ENCODE measurements at regions not wholly inside any gene's neighbourhood (a gene's known extent, or its start where the extent isn't known, plus 50 kb on each side); places are given as distances from the start of the nearest gene placed in this dataset.

DNA sequence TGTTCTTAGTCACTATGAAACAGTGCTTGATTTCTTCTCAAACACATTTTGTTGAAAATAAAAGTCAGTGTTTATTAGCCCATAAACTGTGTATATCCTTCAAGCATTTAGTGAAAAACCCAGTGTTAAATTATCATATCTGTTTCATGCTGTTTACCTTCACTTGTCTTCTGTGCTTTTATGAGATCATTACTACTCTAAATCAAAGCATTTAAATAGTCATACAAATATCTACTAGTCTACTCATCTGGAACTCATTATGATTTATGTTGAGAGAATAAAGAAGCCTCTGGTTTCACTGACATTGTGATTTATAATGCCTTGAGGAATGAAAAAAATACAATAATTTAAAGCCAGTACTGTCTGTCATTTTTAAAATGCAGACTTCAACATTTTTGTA is 366.5 kb downstream of the SLCO4C1 start:
- DNase-seq (ENCODE audit: extremely low read depth in 1 of 4, low spot score in 3 of 4) = no peak
- Histone ChIP-seq H3K36me3 (ENCODE audit: control insufficient read depth, insufficient read depth, low read length) (no peaks in the 10 kb centered on the region), H3K4me3 (no peak overlapping the region), H4K20me1 (replicated peaks; ENCODE audit: control insufficient read depth, insufficient read depth, low read length) (no peaks in the 10 kb centered on the region), H3K4me1 (replicated peaks in 1 of 2; ENCODE audit: control insufficient read depth in 2 of 2, insufficient read depth in 2 of 2, low read length in 2 of 2) (no peaks in the 10 kb centered on the region), H3K27me3 (ENCODE audit: control insufficient read depth in 2 of 2, insufficient read depth in 2 of 2, low read length in 2 of 2) (no peaks in the 10 kb centered on the region), H2AFZ (ENCODE audit: low read depth, low read length) (no peak overlapping the region), H3K4me2 (ENCODE audit: insufficient read depth, low read length) (no peak overlapping the region), H3K27ac (ENCODE audit: extremely low read depth, low read depth, low read length) (no peak overlapping the region), H3K9me3 (replicated peaks; ENCODE audit: control insufficient read depth, insufficient read depth, low read depth, low read length) (no peaks in the 10 kb centered on the region), H3K9me1 (ENCODE audit: control insufficient read depth, insufficient read depth, low read length) (no peaks in the 10 kb centered on the region), H3K9ac (ENCODE audit: insufficient read depth in 1 of 2, low read depth in 2 of 2, low read length in 2 of 2) (no peak overlapping the region), H3K79me2 (ENCODE audit: control insufficient read depth, insufficient read depth, low read length) (no peaks in the 10 kb centered on the region)
- in situ Hi-C loops (cut with MboI) = no loop called here
- no peak for ATAC-seq
- no peak for FAIRE-seq
- no TSS peak for BruUV-seq (replicated peaks)
- POLR2A ChIA-PET = interaction anchor here (0.6 kb wide), 1 partner anchor 1330 kb away, joined by 3 read pairs; no protein-coding TSS in a partner anchor
- CTCF ChIA-PET (ENCODE audit: low intra/inter-chr PET ratio) = no interaction called here
- intact Hi-C loops (cut with micrococcal nuclease) = no loop called here
- TF ChIP-seq SMARCA5 (IDR thresholded peaks at IDR 0.05) = no peak
- TF ChIP-seq PTTG1 (tag; IDR thresholded peaks at IDR 0.05; ENCODE audit: low read depth) = no peak
- no peak for TF ChIP-seq MAZ (CRISPR knock-in tag; conservative IDR thresholded peaks at IDR 0.05 in 1 of 2, IDR thresholded peaks at IDR 0.05 in 1 of 2)
- no peak for TF ChIP-seq SETDB1 (IDR thresholded peaks at IDR 0.05; ENCODE audit: low read length)
- TF ChIP-seq GABPB1 (CRISPR knock-in tag; IDR thresholded peaks at IDR 0.05) = no peak
- no peak for TF ChIP-seq HIVEP1 (CRISPR knock-in tag; IDR thresholded peaks at IDR 0.05)
- TF ChIP-seq ELK3 (CRISPR knock-in tag; IDR thresholded peaks at IDR 0.05) = no peak
- TF ChIP-seq RBM22 (IDR thresholded peaks at IDR 0.05; ENCODE audit: low read depth, low read length, poor library complexity, severe bottlenecking) = no peak
- TF ChIP-seq TAL1 (IDR thresholded peaks at IDR 0.05) = no peak
- TF ChIP-seq JUNB (CRISPR knock-in tag; conservative IDR thresholded peaks at IDR 0.05) = no peak
- no peak for TF ChIP-seq DACH1 (IDR thresholded peaks at IDR 0.05; ENCODE audit: partially characterized antibody)
- no peak for TF ChIP-seq ZNF431 (CRISPR knock-in tag; IDR thresholded peaks at IDR 0.05)
- TF ChIP-seq MITF (IDR thresholded peaks at IDR 0.05) = no peak
- TF ChIP-seq, protein P1, sequence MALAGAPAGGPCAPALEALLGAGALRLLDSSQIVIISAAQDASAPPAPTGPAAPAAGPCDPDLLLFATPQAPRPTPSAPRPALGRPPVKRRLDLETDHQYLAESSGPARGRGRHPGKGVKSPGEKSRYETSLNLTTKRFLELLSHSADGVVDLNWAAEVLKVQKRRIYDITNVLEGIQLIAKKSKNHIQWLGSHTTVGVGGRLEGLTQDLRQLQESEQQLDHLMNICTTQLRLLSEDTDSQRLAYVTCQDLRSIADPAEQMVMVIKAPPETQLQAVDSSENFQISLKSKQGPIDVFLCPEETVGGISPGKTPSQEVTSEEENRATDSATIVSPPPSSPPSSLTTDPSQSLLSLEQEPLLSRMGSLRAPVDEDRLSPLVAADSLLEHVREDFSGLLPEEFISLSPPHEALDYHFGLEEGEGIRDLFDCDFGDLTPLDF (CRISPR knock-in tag; IDR thresholded peaks at IDR 0.05) = no peak

Measured in K562 (cell line).